IMR-90 (cell line): ENCODE measurements at regions not wholly inside any gene's neighbourhood (a gene's known extent, or its start where the extent isn't known, plus 50 kb on each side); places are given as distances from the start of the nearest gene placed in this dataset.

ENCODE experiments used
- ATAC-seq: fragments of 200-7000 bp; cut with Tn5 transposase; 2 replicates; pipeline ENCODE4 v1.9.1; 2020; ENCODE audit warnings: low read depth, mild to moderate bottlenecking, moderate library complexity
- BruUV-seq: library from RNA; stranded (reverse); fragments of 400-500 nt; replicated peaks from 2 replicates; lab custom pipeline; 2021; lab: Mats Ljungman, UMichigan
- CTCF ChIA-PET: fragments of 300-600 bp; formaldehyde crosslinking; extraction: SDS; loops from one replicate; lab custom pipeline; 2021; ENCODE audit warnings: antibody characterized with exemption; lab: Yijun Ruan, JAX
- POLR2A ChIA-PET: fragments of 300-600 bp; sonication (Branson Sonifier 250); formaldehyde crosslinking; loops from one replicate; lab custom pipeline; 2022; ENCODE audit warnings: antibody characterized with exemption; ENCODE audit not compliant: unreplicated experiment; lab: Charles Lee
- DNase-seq: peaks from one replicate; pipeline ENCODE4 v3.0.0; 2013
- H2AFZ ChIP-seq: replicated peaks from 2 replicates; pipeline ENCODE3; 2013; ENCODE audit warnings: low read length, mild to moderate bottlenecking; ENCODE audit not compliant: poor library complexity
- H2AK5ac ChIP-seq: 2 replicates; pipeline ENCODE4 v1.6.1; 2013; ENCODE audit warnings: low read depth, low read length, inconsistent platforms
- H2AK9ac ChIP-seq: replicated peaks from 2 replicates; pipeline ENCODE3; 2013; ENCODE audit warnings: mild to moderate bottlenecking, low read depth, low read length, moderate library complexity; ENCODE audit not compliant: poor library complexity
- H2BK120ac ChIP-seq: 2 replicates; pipeline ENCODE4 v1.6.1; 2013; ENCODE audit warnings: low read depth, low read length, inconsistent platforms
- H2BK15ac ChIP-seq: 3 replicates; pipeline ENCODE4 v1.6.1; 2013; ENCODE audit warnings: low read depth, low read length, inconsistent platforms
- H2BK20ac ChIP-seq: 2 replicates; pipeline ENCODE4 v1.6.1; 2013; ENCODE audit warnings: low read depth, mild to moderate bottlenecking, inconsistent platforms, low read length, moderate library complexity
- H2BK5ac ChIP-seq: 2 replicates; pipeline ENCODE4 v1.6.1; 2013; ENCODE audit warnings: mild to moderate bottlenecking, low read depth, low read length, inconsistent platforms; ENCODE audit not compliant: poor library complexity, severe bottlenecking
- H3K14ac ChIP-seq: replicated peaks from 2 replicates; pipeline ENCODE4 v1.6.1; 2013; ENCODE audit warnings: low read depth, low read length, inconsistent platforms
- H3K18ac ChIP-seq: 2 replicates; pipeline ENCODE4 v1.6.1; 2013; ENCODE audit warnings: low read depth, low read length, control low read depth
- H3K23ac ChIP-seq: 2 replicates; pipeline ENCODE4 v1.6.1; 2013; ENCODE audit warnings: low read depth, low read length, inconsistent platforms
- H3K27ac ChIP-seq: 2 replicates; pipeline ENCODE4 v1.5.1; 2013; ENCODE audit warnings: mild to moderate bottlenecking, control low read depth, low read length; ENCODE audit not compliant: insufficient read depth
- H3K27me3 ChIP-seq: 2 replicates; pipeline ENCODE4 v1.6.1; 2013; ENCODE audit warnings: low read length; ENCODE audit not compliant: control insufficient read depth, insufficient read depth
- H3K36me3 ChIP-seq: 2 replicates; pipeline ENCODE4 v1.6.1; 2013; ENCODE audit warnings: low read length, mixed read lengths; ENCODE audit not compliant: control insufficient read depth, insufficient read depth
- H3K4ac ChIP-seq: 2 replicates; pipeline ENCODE4 v1.6.1; 2013; ENCODE audit warnings: low read depth, low read length, inconsistent platforms
- H3K4me1 ChIP-seq: 2 replicates; pipeline ENCODE4 v1.6.1; 2013; ENCODE audit warnings: low read length, mixed read lengths; ENCODE audit not compliant: control insufficient read depth, insufficient read depth
- H3K4me2 ChIP-seq: 2 replicates; pipeline ENCODE4 v1.6.1; 2013; ENCODE audit warnings: low read depth, mild to moderate bottlenecking, control low read depth, low read length, moderate library complexity
- H3K4me3 ChIP-seq: 2 replicates; pipeline ENCODE4 v1.5.1; 2013; ENCODE audit warnings: low read depth, mild to moderate bottlenecking, control low read depth, low read length, moderate library complexity; ENCODE audit not compliant: insufficient read depth
- H3K56ac ChIP-seq: 2 replicates; pipeline ENCODE4 v1.6.1; 2013; ENCODE audit warnings: low read length, inconsistent platforms; ENCODE audit not compliant: insufficient read depth; ENCODE audit errors: extremely low read depth
- H3K79me1 ChIP-seq, 2 experiments: 2 replicates each; pipeline ENCODE4 v1.6.1; 2013; ENCODE audit warnings: low read length in 2 of 2, inconsistent platforms in 1 of 2, low read depth in 1 of 2
- H3K9ac ChIP-seq: 2 replicates; pipeline ENCODE4 v1.6.1; 2013; ENCODE audit warnings: low read depth, low read length, control low read depth
- H3K9me1 ChIP-seq: 2 replicates; pipeline ENCODE4 v1.6.1; 2013; ENCODE audit warnings: low read length, inconsistent platforms; ENCODE audit not compliant: insufficient read depth
- H3K9me3 ChIP-seq: 2 replicates; pipeline ENCODE4 v1.6.1; 2013; ENCODE audit warnings: low read length; ENCODE audit not compliant: control insufficient read depth, insufficient read depth
- H4K20me1 ChIP-seq: 2 replicates; pipeline ENCODE4 v1.6.1; 2013; ENCODE audit warnings: low read length, inconsistent platforms; ENCODE audit not compliant: insufficient read depth
- H4K5ac ChIP-seq: 2 replicates; pipeline ENCODE4 v1.6.1; 2013; ENCODE audit warnings: mild to moderate bottlenecking, low read depth, low read length, control low read depth
- H4K8ac ChIP-seq, 2 experiments: 2 replicates each; pipeline ENCODE4 v1.6.1; 2013; ENCODE audit warnings: low read depth in 2 of 2, low read length in 2 of 2, control low read depth in 1 of 2, inconsistent platforms in 1 of 2
- H4K91ac ChIP-seq: 2 replicates; pipeline ENCODE4 v1.6.1; 2013; ENCODE audit warnings: low read depth, low read length, inconsistent platforms; ENCODE audit not compliant: insufficient read depth
- BHLHE40 ChIP-seq: fragments of 150-350 bp; IDR thresholded peaks from 2 replicates; pipeline ENCODE4 v1.6.1; 2016; ENCODE audit warnings: mild to moderate bottlenecking, low read depth, low read length
- MAFK ChIP-seq: IDR thresholded peaks from 2 replicates; pipeline ENCODE4 v1.6.1; 2012; ENCODE audit warnings: low read depth, low read length, improper control_type of control experiment
- MAZ ChIP-seq: IDR thresholded peaks from 2 replicates; pipeline ENCODE4 v1.6.1; 2012; ENCODE audit warnings: low read depth, mild to moderate bottlenecking, low read length, improper control_type of control experiment, moderate library complexity, borderline replicate concordance
- MXI1 ChIP-seq: IDR thresholded peaks from 2 replicates; pipeline ENCODE4 v1.6.1; 2012; ENCODE audit warnings: low read depth, mild to moderate bottlenecking, low read length, moderate library complexity, borderline replicate concordance
- NFE2L2 ChIP-seq: fragments of 150-350 bp; IDR thresholded peaks from 2 replicates; pipeline ENCODE4 v1.6.1; 2016; ENCODE audit warnings: low read depth, mild to moderate bottlenecking, low read length
- RAD21 ChIP-seq: IDR thresholded peaks from 2 replicates; pipeline ENCODE4 v1.6.1; 2012; ENCODE audit warnings: low read length, improper control_type of control experiment
- RCOR1 ChIP-seq: IDR thresholded peaks from 2 replicates; pipeline ENCODE4 v1.6.1; 2012; ENCODE audit warnings: mild to moderate bottlenecking, low read length, improper control_type of control experiment; ENCODE audit not compliant: insufficient replicate concordance
- RFX5 ChIP-seq: IDR thresholded peaks from 2 replicates; pipeline ENCODE4 v1.8.0; 2012; ENCODE audit warnings: low read depth, mild to moderate bottlenecking, low read length, moderate library complexity
- USF2 ChIP-seq: fragments of 150-350 bp; IDR thresholded peaks from 2 replicates; pipeline ENCODE4 v1.6.1; 2017; ENCODE audit warnings: mild to moderate bottlenecking, antibody characterized with exemption, low read length, low read depth
- WGBS, 2 experiments: methylation state at CpG; one replicate each; pipeline versions ENCODE4 v1.1.5 to v1.1.7; 2013; ENCODE audit warnings: missing lambda C conversion rate in 2 of 2; ENCODE audit not compliant: insufficient read length in 1 of 2; ENCODE audit errors: extremely low coverage in 2 of 2; 5-methylcytosine and 5-hydroxymethylcytosine counted together
- dilution Hi-C: fragments of 300-500 bp; cut with HindIII; formaldehyde crosslinking; loops from one replicate; pipeline ENCODE4 v1.14.3; 2018; ENCODE audit warnings: low sequenced_read_pairs; ENCODE audit not compliant: unreplicated experiment
- in situ Hi-C: fragments of 300-500 bp; cut with MboI; formaldehyde crosslinking; loops from 3 replicates; pipeline ENCODE4 v1.14.3; 2019; ENCODE audit warnings: low sequenced_read_pairs, inconsistent platforms, mixed read lengths
- intact Hi-C: fragments of 100-400 bp; cut with micrococcal nuclease; formaldehyde crosslinking; loops from 2 replicates; pipeline ENCODE4 v1.10.0; 2022
- TF ChIP-seq, protein P1 (sequence below): conservative IDR thresholded peaks from 2 replicates; pipeline ENCODE4 v1.5.1; 2012; ENCODE audit warnings: mild to moderate bottlenecking, low read depth, low read length, improper control_type of control experiment

DNA sequence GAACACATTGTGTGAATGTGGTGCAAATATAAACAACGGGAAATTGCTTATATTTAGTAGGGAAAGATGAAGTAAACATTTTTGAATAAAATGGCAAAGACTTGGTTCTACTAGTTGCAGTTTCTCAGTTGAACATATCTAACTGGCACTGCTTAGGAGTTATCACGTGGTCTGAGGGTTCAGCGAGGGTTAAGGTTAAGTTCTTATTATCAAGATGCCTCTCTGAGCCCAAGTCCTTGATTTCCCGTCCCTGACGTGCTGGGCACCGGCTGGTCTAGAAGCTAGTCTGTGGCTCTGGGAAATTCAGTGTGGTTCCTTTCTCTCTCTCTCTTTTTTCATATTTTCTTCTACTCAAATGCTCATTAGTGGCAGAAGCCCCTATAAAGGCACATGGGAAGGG, 81.6 kb upstream of the PITX1 start:
- no peak overlapping the region for H2AK9ac ChIP-seq
- no peak overlapping the region for H3K4me2 ChIP-seq
- H3K27me3 ChIP-seq, result no peaks in the 10 kb centered on the region
- no peak overlapping the region for H3K56ac ChIP-seq
- H3K4ac ChIP-seq, result no peak overlapping the region
- no peak for DNase-seq
- dilution Hi-C loops (no loop called here), intact Hi-C loops (no loop called here), in situ Hi-C loops (no loop called here)
- peak overlapping the region in 1 of 2 experiments; percentile 7; a peak in 1 of 4 replicates for H4K8ac ChIP-seq
- H2BK15ac ChIP-seq, result no peak overlapping the region
- no TSS peak for BruUV-seq
- ChIA-PET CTCF (no interaction called here), POLR2A (no interaction called here)
- no peak overlapping the region for H2AFZ ChIP-seq
- H2BK120ac ChIP-seq, result peak overlapping the region; percentile 11; the same call in 1 of the 2 replicates
- no peak overlapping the region for H4K91ac ChIP-seq
- WGBS, 2 experiments, result no CpG with 5 or more reads among the region's 6 CpGs
- H3K27ac ChIP-seq, result peak overlapping the region; percentile 31; the same call in 1 of the 2 replicates
- no peak overlapping the region for H3K4me3 ChIP-seq
- no peaks in the 10 kb centered on the region for H3K36me3 ChIP-seq
- no peak overlapping the region for H3K23ac ChIP-seq
- no peak overlapping the region for H3K14ac ChIP-seq
- no peak overlapping the region for H3K9ac ChIP-seq
- no peak overlapping the region for H2AK5ac ChIP-seq
- H4K5ac ChIP-seq, result no peak overlapping the region; the same call in 1 of the 2 replicates
- TF ChIP-seq MAZ (no peak), RCOR1 (no peak), NFE2L2 (no peak), RAD21 (no peak), MXI1 (no peak), MAFK (no peak), USF2 (no peak), RFX5 (no peak), BHLHE40 (no peak)
- TF ChIP-seq, protein P1, sequence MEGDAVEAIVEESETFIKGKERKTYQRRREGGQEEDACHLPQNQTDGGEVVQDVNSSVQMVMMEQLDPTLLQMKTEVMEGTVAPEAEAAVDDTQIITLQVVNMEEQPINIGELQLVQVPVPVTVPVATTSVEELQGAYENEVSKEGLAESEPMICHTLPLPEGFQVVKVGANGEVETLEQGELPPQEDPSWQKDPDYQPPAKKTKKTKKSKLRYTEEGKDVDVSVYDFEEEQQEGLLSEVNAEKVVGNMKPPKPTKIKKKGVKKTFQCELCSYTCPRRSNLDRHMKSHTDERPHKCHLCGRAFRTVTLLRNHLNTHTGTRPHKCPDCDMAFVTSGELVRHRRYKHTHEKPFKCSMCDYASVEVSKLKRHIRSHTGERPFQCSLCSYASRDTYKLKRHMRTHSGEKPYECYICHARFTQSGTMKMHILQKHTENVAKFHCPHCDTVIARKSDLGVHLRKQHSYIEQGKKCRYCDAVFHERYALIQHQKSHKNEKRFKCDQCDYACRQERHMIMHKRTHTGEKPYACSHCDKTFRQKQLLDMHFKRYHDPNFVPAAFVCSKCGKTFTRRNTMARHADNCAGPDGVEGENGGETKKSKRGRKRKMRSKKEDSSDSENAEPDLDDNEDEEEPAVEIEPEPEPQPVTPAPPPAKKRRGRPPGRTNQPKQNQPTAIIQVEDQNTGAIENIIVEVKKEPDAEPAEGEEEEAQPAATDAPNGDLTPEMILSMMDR, result no peak
- no peak overlapping the region for H2BK5ac ChIP-seq
- peaks cover 7% of the 10 kb centered on the region; the same call in 1 of the 2 replicates for H3K4me1 ChIP-seq
- peak overlapping the region; percentile 36; the same call in 1 of the 2 replicates for H3K18ac ChIP-seq
- H4K20me1 ChIP-seq, result no peaks in the 10 kb centered on the region; the same call in 1 of the 2 replicates
- no peaks in the 10 kb centered on the region for H3K9me1 ChIP-seq
- H3K79me1 ChIP-seq, result no peaks in the 10 kb centered on the region
- no peaks in the 10 kb centered on the region for H3K9me3 ChIP-seq
- H2BK20ac ChIP-seq, result peak overlapping the region; percentile 56; the same call in 1 of the 2 replicates
- peak; percentile 29; the same call in 1 of the 2 replicates for ATAC-seq
